ENCODE measurements at regions not wholly inside any gene's neighbourhood (a gene's known extent, or its start where the extent isn't known, plus 50 kb on each side); places are given as distances from the start of the nearest gene placed in this dataset.

DNA sequence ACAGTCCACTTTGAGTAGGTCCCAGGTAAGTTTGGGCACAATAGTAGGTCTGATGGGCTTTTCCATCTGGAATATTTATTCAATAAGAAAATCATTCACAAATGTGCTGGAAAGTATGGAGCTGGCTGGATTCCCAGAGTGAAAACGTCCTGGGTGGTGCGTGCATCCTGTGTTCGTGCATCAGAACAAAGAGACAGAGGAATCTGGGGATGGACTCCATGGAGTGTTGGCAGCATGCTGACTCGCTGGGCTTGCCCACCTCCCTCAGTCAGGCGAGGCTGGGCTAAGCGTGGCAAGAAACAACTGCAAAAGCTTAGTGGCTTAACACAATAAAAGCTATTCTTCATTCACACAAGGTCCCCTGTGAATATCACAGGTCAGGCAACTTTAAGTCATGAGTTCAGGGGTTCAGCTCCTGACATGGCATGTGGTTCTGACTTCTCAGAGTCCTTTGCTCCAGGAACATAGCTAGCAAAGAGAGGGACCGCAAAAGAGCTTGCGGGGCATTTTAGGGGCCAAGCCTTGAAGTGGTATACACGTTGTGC is 151.6 kb upstream of the ZNF644 start:
- TF ChIP-seq, protein P1, sequence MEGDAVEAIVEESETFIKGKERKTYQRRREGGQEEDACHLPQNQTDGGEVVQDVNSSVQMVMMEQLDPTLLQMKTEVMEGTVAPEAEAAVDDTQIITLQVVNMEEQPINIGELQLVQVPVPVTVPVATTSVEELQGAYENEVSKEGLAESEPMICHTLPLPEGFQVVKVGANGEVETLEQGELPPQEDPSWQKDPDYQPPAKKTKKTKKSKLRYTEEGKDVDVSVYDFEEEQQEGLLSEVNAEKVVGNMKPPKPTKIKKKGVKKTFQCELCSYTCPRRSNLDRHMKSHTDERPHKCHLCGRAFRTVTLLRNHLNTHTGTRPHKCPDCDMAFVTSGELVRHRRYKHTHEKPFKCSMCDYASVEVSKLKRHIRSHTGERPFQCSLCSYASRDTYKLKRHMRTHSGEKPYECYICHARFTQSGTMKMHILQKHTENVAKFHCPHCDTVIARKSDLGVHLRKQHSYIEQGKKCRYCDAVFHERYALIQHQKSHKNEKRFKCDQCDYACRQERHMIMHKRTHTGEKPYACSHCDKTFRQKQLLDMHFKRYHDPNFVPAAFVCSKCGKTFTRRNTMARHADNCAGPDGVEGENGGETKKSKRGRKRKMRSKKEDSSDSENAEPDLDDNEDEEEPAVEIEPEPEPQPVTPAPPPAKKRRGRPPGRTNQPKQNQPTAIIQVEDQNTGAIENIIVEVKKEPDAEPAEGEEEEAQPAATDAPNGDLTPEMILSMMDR (IDR thresholded peaks at IDR 0.05) = no peak
- TF ChIP-seq EP300 (IDR thresholded peaks at IDR 0.05) (no peak), POLR2A (IDR thresholded peaks at IDR 0.05) (no peak)
